Tibial nerve (tissue), 4 donors: ENCODE measurements at regions not wholly inside any gene's neighbourhood (a gene's known extent, or its start where the extent isn't known, plus 50 kb on each side); places are given as distances from the start of the nearest gene placed in this dataset.

Experiments
- DNase-seq, 2 donors: peaks; one replicate each; pipeline ENCODE4 v3.0.0-alpha.2; 2019; ENCODE audit warnings: low spot score in 2 of 2
- H3K27ac ChIP-seq, 4 donors: fragments of 200-600 bp; sonication (generic) in 3 of 4; one replicate each; pipeline ENCODE4 v1.5.1; 2017 to 2019; ENCODE audit warnings: mild to moderate bottlenecking in 1 of 4
- H3K27me3 ChIP-seq, 2 donors: fragments of 200-600 bp; sonication (generic) in 1 of 2; one replicate each; pipeline versions ENCODE4 v1.5.1 to v1.6.0; 2017 to 2019
- H3K36me3 ChIP-seq, 3 donors: fragments of 200-600 bp; sonication (generic); one replicate each; pipeline ENCODE4 v1.5.1; 2018 to 2019
- H3K4me1 ChIP-seq, 4 donors: fragments of 200-600 bp; sonication (generic) in 3 of 4; one replicate each; pipeline ENCODE4 v1.5.1; 2017 to 2019
- H3K4me3 ChIP-seq, 4 donors: fragments of 200-600 bp; sonication (generic) in 3 of 4; one replicate each; pipeline ENCODE4 v1.5.1; 2017 to 2019; ENCODE audit warnings: mild to moderate bottlenecking in 1 of 4, moderate library complexity in 1 of 4
- H3K9me3 ChIP-seq, 4 donors: fragments of 200-600 bp; sonication (generic) in 3 of 4; one replicate each; pipeline ENCODE4 v1.5.1; 2017 to 2019
- EP300 ChIP-seq, 2 donors: sonication (generic); formaldehyde crosslinking; IDR thresholded peaks; one replicate each; pipeline ENCODE4 v1.6.1; 2017; ENCODE audit warnings: antibody characterized with exemption in 2 of 2, mild to moderate bottlenecking in 1 of 2
- POLR2A ChIP-seq, 2 donors: fragments of 450-650 bp; IDR thresholded peaks; one replicate each; pipeline ENCODE4 v1.6.1; 2017; ENCODE audit warnings: antibody characterized with exemption in 2 of 2, mild to moderate bottlenecking in 2 of 2, moderate library complexity in 2 of 2
- WGBS, 2 donors: methylation state at CpG; one replicate each; pipeline ENCODE4 v1.1.5; 2018; 5-methylcytosine and 5-hydroxymethylcytosine counted together
- TF ChIP-seq, protein P1 (sequence below), 5 experiments: fragments of 200-600 bp in 3 of 5; fragments of 450-650 bp in 2 of 5; sonication (generic) in 3 of 5; IDR thresholded peaks; one replicate each; pipeline ENCODE4 v1.5.1; 2016 to 2019; ENCODE audit warnings: antibody characterized with exemption in 5 of 5, mild to moderate bottlenecking in 3 of 5, moderate library complexity in 2 of 5

DNA sequence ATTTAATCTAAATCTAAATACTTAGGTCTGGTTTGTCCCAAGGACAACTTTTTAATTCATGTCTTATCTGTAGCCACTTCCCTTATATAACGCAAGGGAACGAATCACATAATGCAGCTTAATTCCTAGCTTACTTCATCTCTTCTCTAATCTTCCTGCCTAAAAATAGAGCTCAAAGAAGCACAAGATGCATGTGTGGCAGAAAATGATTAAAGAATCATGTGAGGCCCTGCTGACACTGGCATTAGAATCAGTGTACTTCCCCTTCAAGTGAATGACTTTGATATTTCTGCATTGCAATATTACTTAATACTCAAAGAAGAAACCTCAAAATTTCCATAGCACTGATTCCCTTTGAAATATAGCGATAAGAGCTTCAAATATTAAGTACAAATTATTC lies 317.9 kb upstream of the FTMT start:
- Histone ChIP-seq H3K9me3 (no peaks in the 10 kb centered on the region), H3K36me3 (no peaks in the 10 kb centered on the region), H3K4me3 (no peak overlapping the region), H3K27ac (no peak overlapping the region), H3K4me1 (no peaks in the 10 kb centered on the region), H3K27me3 (no peaks in the 10 kb centered on the region)
- DNase-seq = no peak
- whole genome bisulfite sequencing, 2 donors = 83 to 89% methylated on average over 3 of the region's 3 CpGs
- TF ChIP-seq POLR2A (IDR thresholded peaks at IDR 0.05) = no peak
- TF ChIP-seq EP300 (IDR thresholded peaks at IDR 0.05) = peak in 1 of 2 donors; percentile 7
- TF ChIP-seq, protein P1, sequence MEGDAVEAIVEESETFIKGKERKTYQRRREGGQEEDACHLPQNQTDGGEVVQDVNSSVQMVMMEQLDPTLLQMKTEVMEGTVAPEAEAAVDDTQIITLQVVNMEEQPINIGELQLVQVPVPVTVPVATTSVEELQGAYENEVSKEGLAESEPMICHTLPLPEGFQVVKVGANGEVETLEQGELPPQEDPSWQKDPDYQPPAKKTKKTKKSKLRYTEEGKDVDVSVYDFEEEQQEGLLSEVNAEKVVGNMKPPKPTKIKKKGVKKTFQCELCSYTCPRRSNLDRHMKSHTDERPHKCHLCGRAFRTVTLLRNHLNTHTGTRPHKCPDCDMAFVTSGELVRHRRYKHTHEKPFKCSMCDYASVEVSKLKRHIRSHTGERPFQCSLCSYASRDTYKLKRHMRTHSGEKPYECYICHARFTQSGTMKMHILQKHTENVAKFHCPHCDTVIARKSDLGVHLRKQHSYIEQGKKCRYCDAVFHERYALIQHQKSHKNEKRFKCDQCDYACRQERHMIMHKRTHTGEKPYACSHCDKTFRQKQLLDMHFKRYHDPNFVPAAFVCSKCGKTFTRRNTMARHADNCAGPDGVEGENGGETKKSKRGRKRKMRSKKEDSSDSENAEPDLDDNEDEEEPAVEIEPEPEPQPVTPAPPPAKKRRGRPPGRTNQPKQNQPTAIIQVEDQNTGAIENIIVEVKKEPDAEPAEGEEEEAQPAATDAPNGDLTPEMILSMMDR (IDR thresholded peaks at IDR 0.05) = no peak

DNA sequence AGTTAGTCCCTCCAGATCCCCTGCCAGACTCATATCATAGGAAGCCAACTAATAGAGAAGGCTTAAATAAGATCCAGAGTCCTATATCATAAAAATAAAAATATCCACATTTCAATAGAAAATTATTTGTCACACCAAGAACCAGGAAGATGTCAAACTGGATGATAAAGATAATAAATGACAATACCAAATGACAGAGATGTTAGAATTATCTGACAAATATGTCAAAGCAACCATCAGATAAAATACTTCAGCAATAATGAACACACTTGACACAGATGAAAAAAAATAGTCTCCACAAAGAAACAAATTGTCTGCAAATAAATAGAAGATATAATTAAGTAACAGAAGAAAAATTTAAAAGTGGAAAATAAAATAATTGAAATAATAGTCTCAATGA lies 300.7 kb upstream of the FTMT start:
- no peak overlapping the region for H3K4me3 ChIP-seq
- no peak overlapping the region for H3K27ac ChIP-seq
- DNase-seq = no peak
- peaks cover 0 to 3% (median 0%) of the 10 kb centered on the region in 4 donors for H3K9me3 ChIP-seq
- H3K36me3 ChIP-seq = no peaks in the 10 kb centered on the region
- no peaks in the 10 kb centered on the region for H3K4me1 ChIP-seq
- TF ChIP-seq POLR2A (IDR thresholded peaks at IDR 0.05) = no peak
- TF ChIP-seq EP300 (IDR thresholded peaks at IDR 0.05) = no peak
- TF ChIP-seq, protein P1 (IDR thresholded peaks at IDR 0.05) = no peak
- no peaks in the 10 kb centered on the region for H3K27me3 ChIP-seq

DNA sequence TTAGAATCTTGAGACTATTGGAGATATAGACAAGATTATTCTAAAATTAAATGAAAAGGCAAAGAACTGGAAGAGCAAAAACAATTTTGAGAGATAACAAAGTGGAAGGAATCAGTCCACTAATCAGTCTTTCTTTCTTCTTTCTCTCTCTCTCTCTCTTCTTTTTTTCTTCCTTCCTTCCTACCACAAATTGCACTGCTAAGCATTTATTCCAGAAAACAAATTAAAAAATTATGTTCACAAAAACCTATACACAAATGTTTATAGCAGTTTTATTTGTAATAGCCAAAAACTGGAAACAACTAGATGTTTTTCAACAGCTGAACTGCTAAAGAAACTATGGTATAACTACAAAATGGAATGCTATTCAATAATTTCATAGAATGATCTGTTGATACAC lies 291.9 kb upstream of the FTMT start:
- Histone ChIP-seq H3K4me3 (no peak overlapping the region), H3K27ac (no peak overlapping the region), H3K27me3 (no peaks in the 10 kb centered on the region), H3K4me1 (no peaks in the 10 kb centered on the region), H3K9me3 (peaks cover 0 to 5% (median 0%) of the 10 kb centered on the region in 4 donors), H3K36me3 (no peaks in the 10 kb centered on the region)
- no peak for DNase-seq
- TF ChIP-seq, protein P1 (IDR thresholded peaks at IDR 0.05) = no peak
- TF ChIP-seq EP300 (IDR thresholded peaks at IDR 0.05) (no peak), POLR2A (IDR thresholded peaks at IDR 0.05) (no peak)

DNA sequence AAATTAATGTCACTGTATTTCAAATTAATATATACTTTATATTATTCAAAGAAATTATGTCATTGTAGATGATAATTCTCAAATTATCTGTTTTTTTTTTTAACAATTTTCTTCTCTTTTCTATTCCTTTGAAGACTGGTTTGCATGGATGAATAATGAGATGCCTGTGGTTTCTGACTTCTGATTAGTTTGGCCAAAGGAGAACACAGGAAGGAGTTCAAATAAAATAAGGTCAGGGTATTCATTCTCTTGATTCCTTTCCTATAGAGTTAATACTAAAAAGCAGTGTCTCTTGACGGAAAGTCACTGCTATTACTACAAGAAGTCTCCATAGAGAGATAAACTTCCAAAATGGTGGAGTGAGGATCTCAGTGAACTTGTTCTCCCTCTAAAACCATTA lies 279.6 kb upstream of the FTMT start:
- no peak overlapping the region for H3K4me3 ChIP-seq
- H3K27ac ChIP-seq = no peak overlapping the region
- DNase-seq = no peak
- 76 to 81% methylated on average over 1 of the region's 1 CpG for WGBS, 2 donors
- no peaks in the 10 kb centered on the region for H3K27me3 ChIP-seq
- TF ChIP-seq, protein P1 (IDR thresholded peaks at IDR 0.05) = no peak
- H3K4me1 ChIP-seq = no peaks in the 10 kb centered on the region
- H3K36me3 ChIP-seq = no peaks in the 10 kb centered on the region
- H3K9me3 ChIP-seq = no peaks in the 10 kb centered on the region

DNA sequence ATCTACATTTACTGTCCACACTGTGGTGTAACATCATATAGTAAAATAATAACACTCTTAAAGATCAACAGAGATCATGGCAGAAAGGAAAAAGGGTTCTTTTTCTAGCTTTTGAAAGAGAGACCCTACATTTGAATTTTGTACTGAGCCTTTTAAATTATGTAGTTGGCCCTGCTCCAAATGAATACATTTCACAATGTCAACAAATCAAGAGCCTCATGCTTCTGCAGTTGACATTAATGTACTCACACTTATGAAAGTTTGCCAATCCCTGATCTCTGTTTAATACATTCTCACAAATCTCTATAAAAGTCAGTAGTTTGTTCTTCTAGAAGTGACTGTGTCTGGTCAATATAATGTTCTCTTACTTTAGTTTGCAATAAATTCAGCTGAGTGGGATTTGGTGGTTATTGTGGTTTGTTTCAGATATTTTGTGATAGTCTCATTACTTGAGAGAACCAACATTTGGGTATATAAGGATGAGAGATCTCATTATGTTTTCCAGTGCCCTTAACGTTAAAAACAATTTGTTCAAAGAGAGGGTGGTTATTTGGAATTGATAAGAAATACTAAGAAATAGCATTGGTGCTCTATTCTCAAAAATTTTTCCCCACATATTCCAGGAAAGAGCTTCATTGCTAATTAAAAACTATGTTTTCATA lies 277.8 kb upstream of the FTMT start:
- Histone ChIP-seq H3K36me3 (no peaks in the 10 kb centered on the region), H3K27me3 (no peaks in the 10 kb centered on the region), H3K9me3 (no peaks in the 10 kb centered on the region), H3K4me1 (no peaks in the 10 kb centered on the region), H3K4me3 (no peak overlapping the region), H3K27ac (no peak overlapping the region)
- WGBS, 2 donors = 68 to 78% methylated on average over 1 of the region's 1 CpG
- no peak for DNase-seq
- TF ChIP-seq POLR2A (IDR thresholded peaks at IDR 0.05) (no peak), EP300 (IDR thresholded peaks at IDR 0.05) (no peak)
- TF ChIP-seq, protein P1 (IDR thresholded peaks at IDR 0.05) = no peak
